Raji (cell line): ENCODE measurements at regions not wholly inside any gene's neighbourhood (a gene's known extent, or its start where the extent isn't known, plus 50 kb on each side); places are given as distances from the start of the nearest gene placed in this dataset.

Experiments used
- POLR2A ChIP-seq: IDR thresholded peaks from 2 replicates; pipeline ENCODE4 v1.6.1; 2011; ENCODE audit warnings: low read depth, low read length, control low read depth; ENCODE audit not compliant: insufficient read depth

DNA sequence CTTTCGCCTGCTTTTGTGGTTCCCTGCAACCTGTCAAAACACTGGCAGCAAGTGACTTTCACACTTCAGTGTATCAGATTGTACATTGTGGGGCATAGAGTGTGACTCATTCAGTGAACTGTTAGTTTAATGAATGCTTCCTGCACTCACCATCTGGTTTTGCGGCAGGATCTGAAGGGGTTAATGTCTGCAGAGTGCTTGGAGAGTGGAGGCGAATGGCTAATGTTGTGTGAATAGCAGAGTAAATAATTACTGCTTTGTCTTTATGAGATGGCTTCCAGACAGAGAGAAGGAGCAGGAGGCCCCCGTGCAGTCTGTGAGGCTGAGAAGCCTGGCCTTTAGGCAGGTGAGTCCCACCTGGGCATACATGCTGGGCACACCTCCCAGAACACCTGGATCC lies 454.3 kb upstream of the KIRREL3 start:
- no peak for TF ChIP-seq POLR2A

GRCh38 chr11:127452533-127452932 lies 452.0 kb upstream of the KIRREL3 start:
- no peak for TF ChIP-seq POLR2A

DNA sequence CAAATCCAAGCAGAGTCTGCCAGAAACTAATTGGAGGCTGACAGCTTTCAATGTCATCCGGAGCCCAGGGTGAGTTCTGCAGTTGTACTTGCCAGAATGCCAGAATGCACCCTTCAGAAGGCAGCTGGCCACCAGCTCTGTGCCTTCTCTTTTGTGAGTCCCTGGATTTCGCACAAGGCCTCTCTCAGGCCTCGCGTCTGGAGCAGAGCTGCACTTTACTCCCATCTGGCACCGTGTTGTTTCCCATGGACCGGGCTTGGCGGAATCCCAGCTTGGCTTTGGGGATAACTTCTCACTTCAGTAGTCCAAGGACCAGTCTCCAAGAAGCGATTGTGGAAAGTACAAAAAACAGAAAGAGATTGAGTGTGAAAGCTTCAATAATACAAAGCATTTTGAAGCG lies 451.3 kb upstream of the KIRREL3 start:
- TF ChIP-seq POLR2A: no peak

DNA sequence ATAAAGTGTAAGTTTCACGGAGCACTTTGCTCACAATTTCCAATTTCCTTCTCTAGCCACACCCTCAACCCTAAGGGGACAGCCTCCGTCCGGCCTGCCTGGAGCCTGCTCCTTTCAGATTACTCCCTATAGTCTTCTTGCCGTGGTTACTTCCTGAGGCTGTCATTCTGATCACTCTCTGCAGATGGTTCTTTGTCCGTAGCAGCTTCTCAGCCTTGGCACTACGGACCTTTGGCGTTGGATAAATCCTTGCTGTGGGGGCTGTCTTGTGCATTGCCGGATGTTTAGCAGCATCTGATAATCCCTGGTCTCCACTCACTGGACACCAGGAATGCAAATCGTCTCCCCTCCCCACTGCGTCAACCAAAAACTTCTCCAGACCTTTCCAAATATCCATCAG lies 447.5 kb upstream of the KIRREL3 start:
- no peak for TF ChIP-seq POLR2A

GRCh38 chr11:127445476-127445875 lies 444.9 kb upstream of the KIRREL3 start:
- no peak for TF ChIP-seq POLR2A

DNA sequence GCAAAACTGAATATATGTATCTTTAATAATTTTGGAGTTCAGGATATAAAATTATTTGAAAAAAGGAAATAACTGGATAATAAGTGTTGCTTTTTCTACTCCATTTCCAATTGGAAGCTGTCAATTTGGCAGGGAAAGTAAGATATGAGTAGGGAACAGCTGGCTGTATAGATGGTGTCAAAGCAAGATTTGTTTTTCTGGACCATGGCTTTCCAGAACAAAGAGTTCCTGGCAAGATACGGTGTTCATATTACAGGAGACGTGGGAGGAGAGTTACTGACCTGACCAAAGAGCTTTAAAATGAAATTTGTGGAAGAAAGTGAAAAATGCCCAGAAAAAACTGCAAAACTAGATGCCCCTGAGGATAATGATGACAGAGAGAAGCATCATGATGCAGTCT lies 442.7 kb upstream of the KIRREL3 start:
- TF ChIP-seq POLR2A: no peak

GRCh38 chr11:127440616-127441015 lies 440.0 kb upstream of the KIRREL3 start:
- TF ChIP-seq POLR2A: no peak

- no peak for TF ChIP-seq POLR2A
These were observed 424.7 kb upstream of the KIRREL3 start for GRCh38 chr11:127425281-127425680.

DNA sequence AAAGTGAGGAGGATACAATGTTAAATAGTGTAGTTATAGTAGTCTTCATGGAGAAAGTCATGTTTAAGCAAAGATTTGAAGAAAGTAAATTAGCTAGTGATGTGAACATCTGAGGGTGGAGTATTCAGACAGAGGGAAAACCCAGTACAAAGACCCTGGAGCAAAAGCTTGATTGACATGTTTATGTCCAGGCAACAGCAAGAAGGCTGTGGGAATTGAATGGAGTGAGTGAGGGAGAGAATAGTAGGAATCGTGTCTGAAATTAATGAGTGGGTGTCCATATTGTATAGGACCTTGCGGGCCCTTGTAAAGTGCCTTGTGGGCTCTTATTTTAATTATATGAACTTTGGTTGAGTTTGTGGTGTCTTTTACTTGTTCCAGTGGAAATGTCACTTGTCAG lies 424.1 kb upstream of the KIRREL3 start:
- TF ChIP-seq POLR2A: no peak

- no peak for TF ChIP-seq POLR2A
These were observed 419.6 kb upstream of the KIRREL3 start for GRCh38 chr11:127420139-127420538.

- no peak for TF ChIP-seq POLR2A
These were observed 412.3 kb upstream of the KIRREL3 start for GRCh38 chr11:127412722-127413380.

DNA sequence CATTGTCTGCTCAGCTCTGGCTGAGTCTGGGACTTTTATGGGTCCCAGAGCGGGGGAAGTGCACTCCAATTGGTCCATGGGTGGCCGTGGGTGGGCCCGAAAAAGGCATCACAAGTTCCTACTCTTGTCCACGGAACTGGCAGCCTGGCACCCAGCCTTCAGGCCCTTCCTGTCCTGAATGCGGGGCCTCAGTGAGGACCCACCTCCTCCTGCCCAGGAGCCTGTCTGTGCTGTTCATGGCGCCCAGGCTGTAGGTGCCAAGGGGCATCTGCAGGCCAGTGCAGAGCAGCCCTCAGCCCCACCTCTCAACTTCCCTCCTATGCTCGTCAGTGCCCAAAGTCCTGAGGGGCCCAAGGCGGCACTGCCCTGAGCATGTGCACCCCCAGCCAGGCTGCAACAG lies 411.7 kb upstream of the KIRREL3 start:
- TF ChIP-seq POLR2A: no peak

- TF ChIP-seq POLR2A: no peak
These were observed 410.7 kb upstream of the KIRREL3 start for GRCh38 chr11:127411283-127411682.

- no peak for TF ChIP-seq POLR2A
These were observed 394.5 kb upstream of the KIRREL3 start for GRCh38 chr11:127395034-127395433.

DNA sequence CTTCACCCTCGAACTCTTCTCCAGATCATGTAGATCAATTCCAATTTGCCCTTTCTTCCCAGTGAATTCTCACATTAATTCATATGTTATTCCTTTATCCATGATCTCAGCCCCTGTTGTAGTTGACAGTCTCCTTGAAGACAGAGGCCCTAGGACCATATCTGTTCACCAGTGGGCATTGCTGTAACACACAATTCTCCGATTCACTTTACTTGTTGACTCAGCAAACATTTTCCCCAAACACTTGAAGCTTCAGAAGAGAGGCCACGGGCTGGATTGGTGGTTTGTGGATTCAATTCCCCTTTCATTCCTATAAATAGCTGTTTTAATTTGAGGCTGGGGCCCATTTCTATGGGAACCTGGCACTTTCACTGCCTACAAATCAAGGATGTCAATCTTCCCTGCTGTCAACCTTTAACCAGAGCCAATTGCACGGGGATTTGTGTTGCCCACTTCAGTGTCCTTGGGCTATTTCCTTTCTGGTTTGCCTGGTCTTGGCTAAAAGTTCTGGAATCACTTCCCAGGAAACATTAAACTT lies 393.0 kb upstream of the KIRREL3 start:
- no peak for TF ChIP-seq POLR2A

- no peak for TF ChIP-seq POLR2A
These were observed 392.0 kb upstream of the KIRREL3 start for GRCh38 chr11:127392575-127392974.

GRCh38 chr11:127390465-127390864 lies 389.9 kb upstream of the KIRREL3 start:
- no peak for TF ChIP-seq POLR2A
